GM19035 (cell line): ENCODE measurements at regions not wholly inside any gene's neighbourhood (a gene's known extent, or its start where the extent isn't known, plus 50 kb on each side); places are given as distances from the start of the nearest gene placed in this dataset.
"Not testable (repeated sequence)": the region's sequence is repeated elsewhere in the genome, so short reads cannot be mapped to it uniquely, and the experiment has no call there.

Experiments used
- ATAC-seq: cut with Tn5 transposase; IDR thresholded peaks from one replicate; pipeline ENCODE4 v1.9.1; 2021; ENCODE audit not compliant: unreplicated experiment

- ATAC-seq, result no peak
Measured at GRCh38 chr20:12847872-12848271, 160.9 kb upstream of the SPTLC3 start.

DNA sequence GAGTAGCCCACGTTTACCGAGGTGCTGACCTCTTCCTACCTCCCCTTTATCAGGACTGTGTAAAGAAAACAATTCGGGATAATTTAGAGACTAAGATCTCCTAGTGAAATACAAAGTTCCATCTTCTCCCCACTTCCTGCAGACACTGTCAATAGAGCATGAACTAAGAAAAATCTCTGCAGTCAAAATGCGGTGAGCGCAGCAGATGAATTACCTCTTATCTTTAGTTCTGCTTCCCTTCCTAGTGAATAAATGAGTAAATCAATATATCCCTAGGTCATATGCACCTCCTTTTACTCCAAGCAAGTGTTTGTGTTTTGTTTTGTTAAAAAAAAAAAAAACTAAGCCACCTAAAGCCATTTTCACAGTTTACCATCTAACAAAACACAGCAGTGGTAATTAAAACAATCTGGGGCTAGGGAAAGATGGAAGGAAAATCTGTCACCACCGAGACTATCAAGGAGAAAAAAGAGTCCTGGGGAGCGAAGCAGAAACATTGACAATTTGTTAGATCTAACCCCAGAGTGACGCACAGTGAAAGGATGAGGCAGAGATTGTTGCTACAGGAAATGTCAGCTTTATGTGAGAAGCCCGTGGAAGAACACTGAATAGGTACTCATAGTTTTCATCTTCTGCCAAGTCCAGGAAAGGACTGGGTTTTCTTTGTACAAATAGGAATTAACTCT is 159.4 kb upstream of the SPTLC3 start:
- no peak for ATAC-seq

DNA sequence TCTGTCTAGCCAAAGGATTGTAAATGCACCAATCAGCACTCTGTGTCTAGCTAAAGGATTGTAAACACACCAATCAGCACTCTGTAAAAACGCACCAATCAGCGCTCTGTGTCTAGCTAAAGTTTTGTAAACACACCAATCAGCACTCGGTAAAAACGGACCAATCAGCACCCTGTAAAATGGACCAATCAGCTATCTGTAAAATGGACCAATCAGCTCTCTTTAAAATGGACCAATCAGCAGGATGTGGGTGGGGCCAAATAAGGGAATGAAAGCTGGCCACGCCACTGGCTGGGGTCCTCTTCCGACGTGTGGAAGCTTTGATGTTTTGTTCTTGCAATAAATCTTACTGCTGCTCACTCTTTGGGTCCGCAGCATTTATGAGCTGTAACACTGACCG is 151.1 kb upstream of the SPTLC3 start:
- not testable (repeated sequence) for ATAC-seq

DNA sequence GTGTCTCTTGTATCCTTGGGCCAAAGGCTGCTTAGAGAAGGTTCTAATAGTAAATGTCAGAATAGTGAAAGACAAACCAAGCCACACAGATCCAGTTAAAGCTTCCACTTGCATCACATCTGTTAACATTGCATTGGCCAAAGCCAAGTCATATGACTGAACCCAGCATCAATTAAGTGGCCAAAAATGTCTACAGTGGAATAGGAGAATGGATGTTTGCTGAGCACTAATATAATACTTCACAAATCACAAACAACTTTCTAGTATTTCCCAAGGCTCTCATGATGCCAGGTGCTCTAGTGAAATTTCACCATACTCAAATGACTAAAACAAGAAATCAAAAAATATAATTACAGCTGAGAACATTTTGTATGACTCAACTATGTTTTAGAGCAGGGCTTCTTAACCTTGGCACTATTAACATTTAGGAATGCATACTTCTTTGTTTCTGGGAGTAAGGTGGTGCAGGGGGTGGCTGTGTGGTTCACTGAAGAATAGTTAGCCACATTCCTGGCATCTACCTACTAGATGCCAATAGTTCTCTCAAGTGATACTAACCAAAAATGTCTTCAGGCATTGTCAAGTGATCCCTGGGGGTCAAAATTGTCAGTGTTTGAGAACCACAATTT is 148.0 kb upstream of the SPTLC3 start:
- no peak for ATAC-seq

GRCh38 chr20:12869669-12870068 is 139.1 kb upstream of the SPTLC3 start:
- ATAC-seq, result no peak

DNA sequence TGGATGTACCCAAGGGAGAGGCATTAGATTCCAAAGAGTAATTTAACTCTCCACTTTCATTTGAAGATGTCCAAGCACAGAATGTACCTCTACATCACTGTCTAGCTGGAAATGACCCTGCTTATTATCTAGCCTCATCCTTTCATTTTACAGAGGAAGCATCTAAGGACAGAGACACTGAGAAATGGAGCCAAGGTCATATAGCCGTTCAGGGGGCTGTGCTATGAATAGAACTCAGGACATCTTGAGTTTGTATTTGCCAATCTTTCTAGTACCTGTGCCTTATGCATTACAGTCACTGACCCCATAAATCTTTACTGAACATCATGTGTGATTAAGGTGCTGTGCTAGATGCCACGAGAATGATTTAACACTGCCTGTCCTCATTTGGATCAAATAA is 138.2 kb upstream of the SPTLC3 start:
- no peak for ATAC-seq

DNA sequence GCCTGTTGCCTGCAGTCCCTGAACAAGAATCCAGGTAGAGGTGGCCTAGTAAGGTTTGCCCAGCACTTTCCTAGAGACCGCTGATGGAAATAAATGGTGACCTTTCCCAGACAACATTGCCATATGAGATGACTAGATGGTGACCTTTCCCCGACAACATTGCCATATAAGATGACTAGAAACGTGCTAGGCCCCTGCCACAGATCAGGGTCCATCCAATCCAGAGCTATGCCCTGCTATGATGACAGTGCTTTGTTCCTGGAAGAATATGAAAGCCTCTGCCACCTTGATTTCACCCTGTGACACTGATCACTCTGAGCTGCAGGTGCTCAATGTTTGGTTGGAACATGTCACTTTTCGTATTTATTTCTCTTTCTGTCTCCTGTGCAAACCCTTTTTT is 133.8 kb upstream of the SPTLC3 start:
- no peak for ATAC-seq

DNA sequence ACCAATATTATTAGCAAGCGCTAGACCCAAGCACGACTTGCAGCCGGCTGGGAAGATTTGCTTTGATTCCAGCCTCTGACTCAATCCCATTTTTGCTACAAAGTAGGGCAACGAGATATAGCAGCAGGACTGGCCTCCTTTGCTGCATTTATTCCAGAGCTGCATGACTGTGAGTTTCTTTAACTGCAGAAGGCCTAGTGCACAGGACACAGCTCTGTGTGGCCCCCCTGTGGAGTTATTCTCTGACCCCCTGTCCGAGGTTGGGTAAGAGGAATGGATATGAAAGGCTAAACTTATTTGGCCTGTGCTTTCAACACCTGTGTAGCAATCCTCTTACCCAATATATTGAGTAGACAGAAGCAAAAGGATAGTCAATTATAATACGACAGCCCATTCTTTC is 133.3 kb upstream of the SPTLC3 start:
- no peak for ATAC-seq

DNA sequence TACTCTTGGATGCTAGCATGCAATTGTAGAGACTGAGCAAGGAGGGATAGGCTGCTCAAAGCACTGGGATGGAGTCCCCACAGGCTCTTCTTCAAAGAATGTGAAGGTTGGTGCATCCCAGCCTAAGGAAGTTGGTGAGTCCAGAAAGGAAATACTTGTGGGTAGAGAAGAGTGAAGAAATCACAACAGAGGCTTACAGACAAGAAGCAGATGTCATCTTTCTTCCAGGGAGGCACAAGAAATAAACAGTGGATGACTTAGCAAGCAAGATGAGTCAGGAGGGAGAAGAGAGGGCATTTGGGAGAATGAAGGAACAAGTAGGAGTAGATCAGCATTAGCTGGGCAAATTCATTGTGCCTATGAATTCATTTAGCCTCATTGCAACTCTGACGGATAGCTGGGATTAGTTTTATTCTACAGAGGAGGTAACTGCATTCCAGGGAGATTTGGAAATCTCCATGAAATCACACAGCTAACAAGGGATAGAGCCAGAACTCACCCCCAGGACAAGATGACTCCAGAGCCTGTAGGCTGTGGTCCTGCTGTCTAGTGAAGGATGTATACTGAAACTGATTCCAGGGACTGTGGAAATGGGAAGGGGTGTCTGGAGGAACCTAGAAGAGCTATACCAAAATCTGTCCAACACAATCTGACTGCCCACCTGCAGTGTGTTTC is 125.8 kb upstream of the SPTLC3 start:
- no peak for ATAC-seq

GRCh38 chr20:12883507-12883885 is 125.3 kb upstream of the SPTLC3 start:
- no peak for ATAC-seq

- no peak for ATAC-seq
Measured at GRCh38 chr20:12886618-12887363, 122.0 kb upstream of the SPTLC3 start.

DNA sequence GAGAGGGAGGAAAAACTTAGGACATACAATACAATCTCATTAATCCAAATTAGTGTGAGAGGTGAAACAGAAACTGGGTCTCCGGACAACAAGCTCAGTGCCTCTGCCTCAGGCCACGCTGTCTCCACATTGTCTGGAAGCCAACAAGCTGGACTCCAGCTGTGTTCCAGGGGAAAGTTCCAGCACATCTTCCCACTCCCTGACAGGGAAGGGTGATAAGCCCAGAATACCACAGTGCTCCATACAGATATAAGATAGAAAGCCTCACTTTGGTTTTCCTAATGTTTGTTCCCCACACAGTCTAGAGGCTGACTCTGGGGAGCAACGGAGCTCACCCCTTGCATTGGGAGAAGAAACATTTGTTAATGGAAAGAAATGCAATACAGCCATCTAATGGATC is 117.1 kb upstream of the SPTLC3 start:
- ATAC-seq, result no peak

GRCh38 chr20:12893019-12893418 is 115.8 kb upstream of the SPTLC3 start:
- ATAC-seq, result no peak

DNA sequence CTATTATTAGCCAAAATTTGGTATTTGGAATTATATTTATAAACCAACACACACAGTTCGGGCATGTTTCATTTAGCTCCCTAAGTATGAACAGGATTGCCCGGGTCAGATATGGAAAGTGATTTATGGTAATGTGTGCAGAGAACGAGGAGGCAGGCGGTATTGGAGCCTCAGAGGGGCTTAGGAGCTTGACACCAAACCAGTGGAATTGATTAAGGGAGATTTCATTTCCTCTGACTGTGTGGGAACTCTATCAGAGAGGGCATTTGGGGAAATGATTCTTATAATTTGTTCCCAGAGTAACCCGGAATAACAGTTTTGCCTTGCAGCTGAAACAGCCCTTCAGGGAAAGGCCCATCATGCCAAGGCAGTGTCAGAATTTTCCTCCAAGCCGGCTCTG is 115.1 kb upstream of the SPTLC3 start:
- ATAC-seq, result no peak

DNA sequence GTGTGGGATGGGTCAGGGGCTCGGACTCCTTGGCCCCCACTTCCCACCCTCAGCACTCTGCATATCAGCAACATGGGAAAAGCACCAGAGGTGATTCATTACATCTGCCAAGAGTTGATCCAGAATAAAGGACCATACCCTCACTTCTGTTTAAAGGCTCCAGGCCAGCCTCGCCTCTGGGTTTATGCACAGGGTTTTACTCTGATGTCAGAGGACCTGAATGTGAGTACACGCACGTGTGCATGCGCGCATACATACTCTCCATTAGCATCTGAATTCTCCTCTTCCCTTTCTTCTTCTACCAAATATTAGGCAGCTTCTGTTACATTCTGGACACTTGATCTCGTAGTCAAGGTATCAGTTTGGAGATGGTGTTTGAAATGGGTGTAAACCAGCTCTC is 114.7 kb upstream of the SPTLC3 start:
- no peak for ATAC-seq

DNA sequence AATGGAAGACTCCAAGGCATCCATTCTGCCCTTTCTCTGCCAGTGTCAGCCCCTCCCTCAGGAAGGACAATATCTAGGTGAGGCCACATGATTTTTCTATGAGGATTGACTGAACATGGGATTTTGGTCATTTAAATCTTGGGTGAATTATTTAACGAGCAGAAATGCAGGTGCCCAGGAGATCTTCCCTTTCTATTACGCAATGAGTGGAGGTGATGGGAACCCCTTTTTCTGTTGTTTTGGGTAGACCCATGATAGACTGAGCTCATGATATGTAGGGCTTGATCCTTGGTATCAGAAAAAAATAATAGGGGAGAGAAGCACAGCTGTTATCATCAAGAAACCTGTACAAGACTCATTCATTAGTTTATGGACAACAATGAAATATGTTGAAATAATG is 112.6 kb upstream of the SPTLC3 start:
- ATAC-seq, result no peak

DNA sequence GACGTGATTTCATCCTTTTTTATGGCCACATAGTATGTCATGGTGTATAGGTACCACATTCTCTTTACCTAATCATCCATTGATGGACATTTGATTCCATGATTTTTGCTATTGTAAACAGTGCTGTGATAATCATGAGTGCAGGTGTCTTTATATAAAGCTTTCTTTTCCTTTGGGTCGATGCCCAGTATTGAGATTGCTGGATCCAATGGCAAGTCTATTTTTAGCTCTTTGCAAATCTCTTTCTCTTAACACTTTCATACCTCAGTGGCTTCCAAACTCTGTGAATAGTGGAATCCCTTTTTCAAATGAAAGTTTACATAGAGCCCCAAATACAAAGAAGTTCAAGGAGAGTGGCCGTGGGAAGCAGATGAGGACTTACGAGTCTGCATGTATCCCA is 105.8 kb upstream of the SPTLC3 start:
- no peak for ATAC-seq

DNA sequence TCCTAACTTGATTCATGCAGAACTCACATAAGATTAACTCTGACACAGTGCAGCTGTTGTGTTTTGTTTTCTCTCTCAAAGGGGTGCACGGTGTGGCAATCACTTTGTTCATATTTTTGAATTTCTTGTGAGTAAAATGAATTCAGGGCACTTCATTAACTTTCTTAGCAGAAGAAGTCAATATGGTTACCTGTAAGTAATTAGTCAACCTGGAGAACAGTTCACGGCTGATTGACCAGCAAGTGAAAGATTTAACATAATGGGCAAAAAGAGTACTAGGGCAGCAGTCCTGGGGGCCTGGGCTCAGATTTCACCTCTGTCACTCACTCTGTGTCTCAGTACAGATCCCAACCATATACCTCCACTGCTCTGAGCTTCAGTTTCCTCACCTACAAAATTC is 102.4 kb upstream of the SPTLC3 start:
- no peak for ATAC-seq

DNA sequence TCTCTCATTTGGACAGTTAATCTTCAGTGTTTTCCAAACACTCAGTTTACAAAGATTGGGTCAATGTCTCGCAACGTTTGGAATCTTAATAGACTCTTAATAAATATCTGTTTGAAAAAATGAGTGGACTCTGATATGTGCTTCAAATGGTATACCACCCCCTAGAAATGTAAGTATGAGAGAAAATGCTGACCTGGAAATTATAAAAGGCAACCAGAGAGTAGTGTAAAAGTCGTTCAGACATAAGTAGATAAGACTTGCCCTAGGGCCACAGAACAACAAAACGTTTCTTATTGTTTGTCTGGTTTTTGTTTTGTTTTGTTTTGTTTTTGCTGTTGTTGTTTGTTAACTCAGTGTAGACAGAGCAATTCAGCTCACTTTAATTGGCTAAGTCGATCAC is 97.4 kb upstream of the SPTLC3 start:
- no peak for ATAC-seq

DNA sequence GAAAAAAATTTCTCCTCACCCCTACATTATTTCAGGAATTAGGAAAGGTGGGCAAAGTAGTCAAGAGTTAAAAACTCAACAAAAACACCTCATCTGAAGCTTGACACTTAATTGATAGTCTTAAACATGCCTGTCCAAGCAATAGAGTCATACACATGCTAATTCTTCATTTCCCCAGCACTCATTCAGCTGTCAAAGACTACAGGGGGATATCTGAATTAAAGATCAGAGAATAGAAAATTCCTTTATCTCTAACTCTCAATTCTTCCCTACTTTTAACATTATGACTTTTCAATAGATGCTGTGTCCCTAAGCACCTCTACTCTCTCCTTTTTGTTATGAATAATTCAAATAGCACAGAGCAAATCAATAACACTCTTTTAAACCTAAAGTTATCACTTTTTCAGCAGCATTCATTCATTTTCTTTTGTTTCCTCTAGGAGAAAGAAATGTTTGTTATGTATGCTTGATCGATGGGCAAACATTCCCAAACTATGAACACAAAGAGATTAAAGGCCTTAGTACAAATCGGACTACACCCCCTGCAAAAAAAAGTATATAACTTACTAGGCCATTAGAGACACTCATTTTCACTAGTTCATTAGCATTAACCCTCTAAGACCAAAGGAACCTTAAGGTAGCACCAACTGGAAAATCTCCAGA is 94.9 kb upstream of the SPTLC3 start:
- ATAC-seq, result no peak

- no peak for ATAC-seq
Measured at GRCh38 chr20:12914804-12915203, 94.0 kb upstream of the SPTLC3 start.
